BE2C (cell line): ENCODE measurements at regions not wholly inside any gene's neighbourhood (a gene's known extent, or its start where the extent isn't known, plus 50 kb on each side); places are given as distances from the start of the nearest gene placed in this dataset.

ENCODE experiments used
- DNase-seq: peaks from one replicate; pipeline ENCODE4 v3.0.0-alpha.2; 2020
- H3K27me3 ChIP-seq: fragments of 250-450 bp; sonication (Bioruptor Pico); 2 replicates; pipeline ENCODE4 v1.5.1; 2020; ENCODE audit warnings: mild to moderate bottlenecking
- H3K36me3 ChIP-seq: fragments of 250-450 bp; sonication (Bioruptor Pico); 2 replicates; pipeline ENCODE4 v1.5.1; 2020; ENCODE audit warnings: mild to moderate bottlenecking
- H3K4me1 ChIP-seq: fragments of 250-450 bp; sonication (Bioruptor Pico); 2 replicates; pipeline ENCODE4 v1.5.1; 2020
- H3K4me3 ChIP-seq: 2 replicates; pipeline ENCODE4 v1.5.1; 2011; ENCODE audit warnings: low read depth, low read length
- H3K9me3 ChIP-seq: fragments of 250-450 bp; sonication (Bioruptor Pico); 2 replicates; pipeline ENCODE4 v1.5.1; 2020
- CTCF ChIP-seq: IDR thresholded peaks from 2 replicates; pipeline ENCODE4 v1.5.1; 2012; ENCODE audit warnings: mild to moderate bottlenecking, low read depth, low read length

GRCh38 chr22:49494555-49494954 is 333.1 kb downstream of the BRD1 start:
- Histone ChIP-seq H3K36me3 (no peaks in the 10 kb centered on the region), H3K4me3 (no peak overlapping the region), H3K9me3 (peaks cover 1% of the 10 kb centered on the region; the same call in 1 of the 2 replicates), H3K4me1 (no peaks in the 10 kb centered on the region), H3K27me3 (no peaks in the 10 kb centered on the region)
- DNase-seq: no peak
- no peak for TF ChIP-seq CTCF

- TF ChIP-seq CTCF: no peak
- H3K4me1 ChIP-seq: no peaks in the 10 kb centered on the region
- no peaks in the 10 kb centered on the region for H3K27me3 ChIP-seq
- H3K9me3 ChIP-seq: no peaks in the 10 kb centered on the region
- DNase-seq: no peak
- H3K4me3 ChIP-seq: no peak overlapping the region
- no peaks in the 10 kb centered on the region for H3K36me3 ChIP-seq
Measured at GRCh38 chr22:49492741-49493251, 334.9 kb downstream of the BRD1 start.

GRCh38 chr22:49492308-49492707 is 335.4 kb downstream of the BRD1 start:
- Histone ChIP-seq H3K4me1 (no peaks in the 10 kb centered on the region), H3K9me3 (no peaks in the 10 kb centered on the region), H3K27me3 (no peaks in the 10 kb centered on the region), H3K36me3 (no peaks in the 10 kb centered on the region), H3K4me3 (no peak overlapping the region)
- DNase-seq: no peak
- no peak for TF ChIP-seq CTCF

GRCh38 chr22:49491726-49492125 is 335.9 kb downstream of the BRD1 start:
- no peak for TF ChIP-seq CTCF
- no peak for DNase-seq
- Histone ChIP-seq H3K4me1 (no peaks in the 10 kb centered on the region), H3K4me3 (no peak overlapping the region), H3K27me3 (no peaks in the 10 kb centered on the region), H3K9me3 (no peaks in the 10 kb centered on the region), H3K36me3 (no peaks in the 10 kb centered on the region)

GRCh38 chr22:49491221-49491635 is 336.4 kb downstream of the BRD1 start:
- no peaks in the 10 kb centered on the region for H3K36me3 ChIP-seq
- no peak overlapping the region for H3K4me3 ChIP-seq
- H3K27me3 ChIP-seq: no peaks in the 10 kb centered on the region

More at GRCh38 chr22:49491221-49491635, 336.4 kb downstream of the BRD1 start:
- no peak for DNase-seq
- Histone ChIP-seq H3K9me3 (no peaks in the 10 kb centered on the region; the same call in 1 of the 2 replicates), H3K4me1 (no peaks in the 10 kb centered on the region)
- TF ChIP-seq CTCF: no peak
